Activated B cell treated with CpG ODN at 0.5 μM for 24 hours (primary cell): ENCODE measurements at regions not wholly inside any gene's neighbourhood (a gene's known extent, or its start where the extent isn't known, plus 50 kb on each side); places are given as distances from the start of the nearest gene placed in this dataset.

Experiments
- ATAC-seq: fragments of 200-7000 bp; cut with Tn5 transposase; one replicate; pipeline ENCODE4 v1.10.0; 2021; ENCODE audit warnings: low read depth, mild to moderate bottlenecking, moderate library complexity
- CTCF ChIA-PET: fragments of 350-600 bp; sonication (Branson Sonifier 250); formaldehyde crosslinking; loops from one replicate; lab custom pipeline; 2021; ENCODE audit warnings: antibody characterized with exemption; lab: Charles Lee
- POLR2A ChIA-PET: fragments of 350-600 bp; sonication (Branson Sonifier 250); formaldehyde crosslinking; loops from one replicate; lab custom pipeline; 2021; ENCODE audit warnings: antibody characterized with exemption; lab: Charles Lee
- DNase-seq: peaks from one replicate; pipeline ENCODE4 v3.0.0; 2022
- H3K27ac Mint-ChIP-seq: one replicate; pipeline ENCODE4 v1.8.0; 2020; ENCODE audit warnings: mixed read lengths
- H3K27me3 Mint-ChIP-seq: one replicate; pipeline ENCODE4 v1.8.0; 2021; ENCODE audit warnings: mixed read lengths
- H3K36me3 Mint-ChIP-seq: one replicate; pipeline ENCODE4 v1.8.0; 2021; ENCODE audit warnings: low read depth, mixed read lengths
- H3K4me1 Mint-ChIP-seq: one replicate; pipeline ENCODE4 v1.8.0; 2021; ENCODE audit warnings: mixed read lengths
- H3K4me3 Mint-ChIP-seq: one replicate; pipeline ENCODE4 v1.8.0; 2020; ENCODE audit warnings: mild to moderate bottlenecking, mixed read lengths
- H3K9me3 Mint-ChIP-seq: one replicate; pipeline ENCODE4 v1.8.0; 2020; ENCODE audit warnings: mixed read lengths
- CTCF ChIP-seq: fragments of 200-600 bp; IDR thresholded peaks from one replicate; pipeline ENCODE4 v1.8.0; 2022; ENCODE audit warnings: antibody characterized with exemption, mild to moderate bottlenecking
- intact Hi-C: fragments of 100-400 bp; cut with micrococcal nuclease; formaldehyde crosslinking; loops from one replicate; pipeline ENCODE4 v1.15.1; 2024

GRCh38 chr6:19665613-19665909 lies 171.6 kb upstream of the ID4 start:
- ChIA-PET CTCF (no interaction called here), POLR2A (no interaction called here)
- DNase-seq: no peak
- ATAC-seq: no peak
- H3K4me1 Mint-ChIP-seq: no peaks in the 10 kb centered on the region
- intact Hi-C loops: no loop called here
- no peak for TF ChIP-seq CTCF
- H3K4me3 Mint-ChIP-seq: no peak overlapping the region
- no peaks in the 10 kb centered on the region for H3K27me3 Mint-ChIP-seq
- H3K36me3 Mint-ChIP-seq: no peaks in the 10 kb centered on the region
- no peak overlapping the region for H3K27ac Mint-ChIP-seq
- no peaks in the 10 kb centered on the region for H3K9me3 Mint-ChIP-seq

- no peak overlapping the region for H3K4me3 Mint-ChIP-seq
- ChIA-PET CTCF (no interaction called here), POLR2A (no interaction called here)
- TF ChIP-seq CTCF: no peak
- intact Hi-C loops: no loop called here
- no peaks in the 10 kb centered on the region for H3K27me3 Mint-ChIP-seq
- ATAC-seq: no peak
- DNase-seq: no peak
- H3K36me3 Mint-ChIP-seq: no peaks in the 10 kb centered on the region
- H3K9me3 Mint-ChIP-seq: no peaks in the 10 kb centered on the region
- H3K4me1 Mint-ChIP-seq: no peaks in the 10 kb centered on the region
- no peak overlapping the region for H3K27ac Mint-ChIP-seq
These were observed 168.5 kb upstream of the ID4 start for GRCh38 chr6:19668710-19669109.

GRCh38 chr6:19669206-19669605 lies 168.0 kb upstream of the ID4 start:
- Mint-ChIP-seq H3K4me1 (no peaks in the 10 kb centered on the region), H3K27me3 (no peaks in the 10 kb centered on the region), H3K27ac (no peak overlapping the region), H3K9me3 (no peaks in the 10 kb centered on the region), H3K4me3 (no peak overlapping the region), H3K36me3 (no peaks in the 10 kb centered on the region)
- intact Hi-C loops: no loop called here
- ATAC-seq (no peak), DNase-seq (no peak)
- POLR2A ChIA-PET: no interaction called here
- no peak for TF ChIP-seq CTCF
- CTCF ChIA-PET: no interaction called here

GRCh38 chr6:19682859-19683258 lies 154.3 kb upstream of the ID4 start:
- H3K27me3 Mint-ChIP-seq: no peaks in the 10 kb centered on the region
- POLR2A ChIA-PET: no interaction called here
- no peak for TF ChIP-seq CTCF

GRCh38 chr6:19690325-19691075 lies 146.7 kb upstream of the ID4 start:
- no peaks in the 10 kb centered on the region for H3K4me1 Mint-ChIP-seq
- no peak overlapping the region for H3K4me3 Mint-ChIP-seq
- ChIA-PET CTCF (no interaction called here), POLR2A (no interaction called here)
- DNase-seq: no peak
- H3K36me3 Mint-ChIP-seq: no peaks in the 10 kb centered on the region
- H3K27ac Mint-ChIP-seq: no peak overlapping the region
- no peaks in the 10 kb centered on the region for H3K9me3 Mint-ChIP-seq
- intact Hi-C loops: no loop called here
- TF ChIP-seq CTCF: no peak
- ATAC-seq: no peak
- peaks cover 5% of the 10 kb centered on the region for H3K27me3 Mint-ChIP-seq

More at GRCh38 chr6:19682859-19683258, 154.3 kb upstream of the ID4 start:
- no peaks in the 10 kb centered on the region for H3K4me1 Mint-ChIP-seq
- DNase-seq (no peak), ATAC-seq (no peak)
- H3K4me3 Mint-ChIP-seq: no peak overlapping the region
- CTCF ChIA-PET: no interaction called here
- no peaks in the 10 kb centered on the region for H3K36me3 Mint-ChIP-seq
- intact Hi-C loops: no loop called here
- H3K27ac Mint-ChIP-seq: no peak overlapping the region
- peaks cover 5% of the 10 kb centered on the region for H3K9me3 Mint-ChIP-seq
